ENCODE measurements at regions not wholly inside any gene's neighbourhood (a gene's known extent, or its start where the extent isn't known, plus 50 kb on each side); places are given as distances from the start of the nearest gene placed in this dataset.

DNA sequence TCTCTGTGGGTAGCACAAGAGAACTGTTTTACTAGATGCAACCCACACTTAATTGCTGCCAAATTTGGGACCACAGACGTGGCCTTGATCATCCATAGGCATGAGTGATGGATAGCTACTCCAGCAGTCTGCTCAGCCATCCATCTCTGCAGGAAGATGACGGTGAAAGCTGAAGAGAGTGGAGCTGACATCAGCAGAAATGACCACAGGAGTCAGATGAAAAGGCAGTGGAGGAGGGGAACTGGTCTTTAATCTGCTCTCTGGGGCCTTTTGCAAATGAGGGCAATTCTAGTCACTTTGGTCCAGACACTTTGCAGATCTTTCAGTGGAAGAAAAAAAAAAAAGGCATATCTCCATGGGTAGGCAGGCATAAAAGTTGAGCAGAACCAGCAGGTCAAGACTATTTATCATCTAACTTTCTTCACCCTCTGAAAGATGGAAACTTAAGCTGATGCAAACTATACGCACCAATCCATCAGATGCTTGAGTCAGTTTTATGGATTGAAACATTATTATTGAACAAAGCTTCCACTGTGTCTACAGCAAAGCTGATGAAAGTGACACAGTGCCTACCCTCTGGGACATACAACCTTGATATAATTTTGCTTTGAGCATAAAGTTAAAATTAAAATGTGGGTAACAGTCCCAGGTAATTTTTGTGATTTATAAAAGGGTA, 281.6 kb upstream of the OBI1 start:
- TF ChIP-seq EZH2 (IDR thresholded peaks at IDR 0.05; ENCODE audit: insufficient read depth, poor library complexity, severe bottlenecking) = no peak
- no peak for TF ChIP-seq EZH2phosphoT487 (IDR thresholded peaks at IDR 0.05; ENCODE audit: insufficient read depth, low read depth)
